Natural killer cell (primary cell): ENCODE measurements at regions not wholly inside any gene's neighbourhood (a gene's known extent, or its start where the extent isn't known, plus 50 kb on each side); places are given as distances from the start of the nearest gene placed in this dataset.
"Not testable (repeated sequence)": the region's sequence is repeated elsewhere in the genome, so short reads cannot be mapped to it uniquely, and the experiment has no call there.

Experiments used
- ATAC-seq, 3 donors: fragments of 150-1000 bp in 2 of 3; fragments of 200-7000 bp in 1 of 3; cut with Tn5 transposase; 1 replicate in 1 of 3; 2 replicates in 2 of 3; pipeline ENCODE4 v1.10.0; 2021; ENCODE audit warnings: mild to moderate bottlenecking in 2 of 3, moderate library complexity in 2 of 3
- DNase-seq, 2 donors: peaks; one replicate each; pipeline versions ENCODE4 v3.0.0 to v3.0.0-alpha.2; 2013 to 2021; ENCODE audit warnings: mixed read lengths in 1 of 2
- H3K27ac ChIP-seq: one replicate; pipeline ENCODE4 v1.5.1; 2013; ENCODE audit warnings: mild to moderate bottlenecking, low read length
- H3K27me3 ChIP-seq: one replicate; pipeline ENCODE4 v1.6.1; 2013; ENCODE audit warnings: low read length; ENCODE audit not compliant: control insufficient read depth, insufficient read depth
- H3K36me3 ChIP-seq: one replicate; pipeline ENCODE4 v1.6.1; 2013; ENCODE audit warnings: low read length; ENCODE audit not compliant: control insufficient read depth, insufficient read depth
- H3K4me1 ChIP-seq: one replicate; pipeline ENCODE4 v1.6.1; 2013; ENCODE audit warnings: low read length; ENCODE audit not compliant: control insufficient read depth, insufficient read depth
- H3K4me3 ChIP-seq: one replicate; pipeline ENCODE4 v1.5.1; 2013; ENCODE audit warnings: low read length
- H3K9me3 ChIP-seq: one replicate; pipeline ENCODE4 v1.6.1; 2013; ENCODE audit warnings: low read length; ENCODE audit not compliant: control insufficient read depth, insufficient read depth
- H3K27ac Mint-ChIP-seq, 2 donors: one replicate each; pipeline ENCODE4 v1.8.0; 2022; ENCODE audit warnings: mild to moderate bottlenecking in 2 of 2, mixed read lengths in 2 of 2, moderate library complexity in 1 of 2
- H3K27me3 Mint-ChIP-seq, 2 donors: one replicate each; pipeline ENCODE4 v1.8.0; 2022; ENCODE audit warnings: low read depth in 2 of 2, mixed read lengths in 2 of 2
- H3K36me3 Mint-ChIP-seq: one replicate; pipeline ENCODE4 v1.8.0; 2022; ENCODE audit warnings: mixed read lengths
- H3K4me1 Mint-ChIP-seq, 2 donors: one replicate each; pipeline ENCODE4 v1.8.0; 2022; ENCODE audit warnings: mixed read lengths in 2 of 2
- H3K4me3 Mint-ChIP-seq: one replicate; pipeline ENCODE4 v1.8.0; 2022; ENCODE audit warnings: mild to moderate bottlenecking, moderate library complexity, mixed read lengths
- H3K9me3 Mint-ChIP-seq, 2 donors: one replicate each; pipeline ENCODE4 v1.8.0; 2022; ENCODE audit warnings: mixed read lengths in 2 of 2
- WGBS: methylation state at CpG from one replicate; pipeline ENCODE4 v1.1.7; 2013; ENCODE audit warnings: missing lambda C conversion rate; ENCODE audit not compliant: insufficient coverage; 5-methylcytosine and 5-hydroxymethylcytosine counted together
- intact Hi-C: fragments of 100-400 bp; cut with micrococcal nuclease; formaldehyde crosslinking; loops from one replicate; pipeline ENCODE4 v1.14.2; 2022
- TF ChIP-seq, protein P1 (sequence below): fragments of 200-600 bp; IDR thresholded peaks from one replicate; pipeline ENCODE4 v1.8.0; 2022; ENCODE audit warnings: antibody characterized with exemption

DNA sequence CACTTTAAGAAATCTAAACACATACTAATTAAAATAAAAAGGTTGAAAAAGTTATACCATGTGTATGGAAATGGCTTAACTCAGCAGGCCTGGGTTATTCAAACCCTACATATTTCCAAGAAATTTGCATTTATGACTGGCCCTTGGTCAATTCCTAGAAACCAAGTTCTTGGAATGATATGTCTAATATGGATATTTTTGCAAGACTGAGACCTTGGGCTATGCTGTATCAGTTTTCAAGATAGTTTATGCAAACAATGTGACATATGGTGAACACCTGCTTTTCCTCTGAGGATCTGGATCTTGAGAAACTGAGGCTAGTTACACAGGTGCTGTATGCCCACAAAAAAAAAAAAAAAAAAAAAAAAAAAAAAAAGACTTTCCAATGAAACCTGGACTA is 536.9 kb upstream of the HS3ST5 start:
- H3K9me3 ChIP-seq: no peaks in the 10 kb centered on the region
- Mint-ChIP-seq H3K4me1 (no peaks in the 10 kb centered on the region), H3K4me3 (no peak overlapping the region), H3K9me3 (peaks cover 19 to 24% of the 10 kb centered on the region in 2 donors), H3K27me3 (no peaks in the 10 kb centered on the region), H3K27ac (no peak overlapping the region), H3K36me3 (peaks cover 18% of the 10 kb centered on the region)
- TF ChIP-seq, protein P1, sequence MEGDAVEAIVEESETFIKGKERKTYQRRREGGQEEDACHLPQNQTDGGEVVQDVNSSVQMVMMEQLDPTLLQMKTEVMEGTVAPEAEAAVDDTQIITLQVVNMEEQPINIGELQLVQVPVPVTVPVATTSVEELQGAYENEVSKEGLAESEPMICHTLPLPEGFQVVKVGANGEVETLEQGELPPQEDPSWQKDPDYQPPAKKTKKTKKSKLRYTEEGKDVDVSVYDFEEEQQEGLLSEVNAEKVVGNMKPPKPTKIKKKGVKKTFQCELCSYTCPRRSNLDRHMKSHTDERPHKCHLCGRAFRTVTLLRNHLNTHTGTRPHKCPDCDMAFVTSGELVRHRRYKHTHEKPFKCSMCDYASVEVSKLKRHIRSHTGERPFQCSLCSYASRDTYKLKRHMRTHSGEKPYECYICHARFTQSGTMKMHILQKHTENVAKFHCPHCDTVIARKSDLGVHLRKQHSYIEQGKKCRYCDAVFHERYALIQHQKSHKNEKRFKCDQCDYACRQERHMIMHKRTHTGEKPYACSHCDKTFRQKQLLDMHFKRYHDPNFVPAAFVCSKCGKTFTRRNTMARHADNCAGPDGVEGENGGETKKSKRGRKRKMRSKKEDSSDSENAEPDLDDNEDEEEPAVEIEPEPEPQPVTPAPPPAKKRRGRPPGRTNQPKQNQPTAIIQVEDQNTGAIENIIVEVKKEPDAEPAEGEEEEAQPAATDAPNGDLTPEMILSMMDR: no peak
- DNase-seq (no peak), ATAC-seq (no peak)
- no peaks in the 10 kb centered on the region for H3K4me1 ChIP-seq
- intact Hi-C loops: no loop called here
- H3K27me3 ChIP-seq: no peaks in the 10 kb centered on the region
- H3K4me3 ChIP-seq: no peak overlapping the region
- H3K27ac ChIP-seq: no peak overlapping the region
- no peaks in the 10 kb centered on the region for H3K36me3 ChIP-seq

DNA sequence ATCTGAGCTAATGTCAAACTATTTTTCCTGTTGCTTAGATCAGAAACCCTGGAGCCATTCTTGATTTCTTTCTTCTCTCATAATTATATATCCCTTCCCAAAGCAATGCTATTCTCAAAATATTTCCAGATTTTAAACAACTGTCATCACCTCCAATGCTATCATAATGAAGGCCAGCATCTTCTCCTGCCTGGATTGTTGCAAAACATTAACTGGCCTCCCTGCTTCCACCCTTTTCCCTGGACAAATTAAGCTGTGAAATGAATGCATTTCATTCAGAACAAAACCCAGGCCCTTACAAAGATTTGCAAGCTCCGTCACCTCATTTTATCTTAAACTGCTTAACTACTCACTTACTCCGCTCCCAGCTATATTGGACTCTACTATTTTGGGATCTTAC is 535.3 kb upstream of the HS3ST5 start:
- no peaks in the 10 kb centered on the region for H3K4me1 ChIP-seq
- H3K36me3 ChIP-seq: no peaks in the 10 kb centered on the region
- no peaks in the 10 kb centered on the region for H3K9me3 ChIP-seq
- Mint-ChIP-seq H3K36me3 (peaks cover 18% of the 10 kb centered on the region), H3K4me3 (no peak overlapping the region), H3K9me3 (peaks cover 17 to 26% of the 10 kb centered on the region in 2 donors), H3K4me1 (no peaks in the 10 kb centered on the region), H3K27me3 (no peaks in the 10 kb centered on the region), H3K27ac (no peak overlapping the region)
- WGBS: 94% methylated on average over 1 of the region's 2 CpGs
- H3K4me3 ChIP-seq: no peak overlapping the region
- no peak for ATAC-seq
- TF ChIP-seq, protein P1: no peak
- H3K27me3 ChIP-seq: no peaks in the 10 kb centered on the region
- H3K27ac ChIP-seq: no peak overlapping the region
- no peak for DNase-seq
- intact Hi-C loops: no loop called here

DNA sequence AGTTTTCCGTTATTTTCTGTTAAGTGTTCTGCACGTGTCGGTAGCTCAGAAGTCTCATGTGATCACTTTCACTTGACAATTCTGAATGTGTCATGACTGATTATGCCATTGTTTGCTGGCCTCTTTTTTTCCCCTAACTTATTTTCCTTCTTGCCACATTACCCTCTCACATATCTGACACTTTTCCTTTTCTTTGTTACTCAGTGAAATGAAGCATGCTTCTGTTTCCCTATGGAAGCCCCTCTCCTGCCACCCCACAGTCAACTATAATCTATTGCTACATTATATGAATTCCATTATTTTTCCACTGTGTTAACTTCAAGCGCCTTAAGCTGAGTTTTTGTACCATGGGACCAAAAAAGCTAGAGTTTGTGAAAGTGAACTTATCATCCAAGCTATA is 531.6 kb upstream of the HS3ST5 start:
- H3K9me3 Mint-ChIP-seq: peaks cover 19 to 26% of the 10 kb centered on the region in 2 donors
- no peaks in the 10 kb centered on the region for H3K4me1 Mint-ChIP-seq
- no peak overlapping the region for H3K4me3 Mint-ChIP-seq
- DNase-seq (no peak), ATAC-seq (no peak)
- intact Hi-C loops: no loop called here
- no peak overlapping the region for H3K27ac Mint-ChIP-seq
- 84% methylated on average over 4 of the region's 4 CpGs for WGBS
- Histone ChIP-seq H3K4me1 (no peaks in the 10 kb centered on the region), H3K4me3 (no peak overlapping the region), H3K27me3 (no peaks in the 10 kb centered on the region), H3K9me3 (no peaks in the 10 kb centered on the region), H3K27ac (no peak overlapping the region), H3K36me3 (no peaks in the 10 kb centered on the region)
- H3K27me3 Mint-ChIP-seq: no peaks in the 10 kb centered on the region
- TF ChIP-seq, protein P1: no peak
- H3K36me3 Mint-ChIP-seq: peaks cover 9% of the 10 kb centered on the region

DNA sequence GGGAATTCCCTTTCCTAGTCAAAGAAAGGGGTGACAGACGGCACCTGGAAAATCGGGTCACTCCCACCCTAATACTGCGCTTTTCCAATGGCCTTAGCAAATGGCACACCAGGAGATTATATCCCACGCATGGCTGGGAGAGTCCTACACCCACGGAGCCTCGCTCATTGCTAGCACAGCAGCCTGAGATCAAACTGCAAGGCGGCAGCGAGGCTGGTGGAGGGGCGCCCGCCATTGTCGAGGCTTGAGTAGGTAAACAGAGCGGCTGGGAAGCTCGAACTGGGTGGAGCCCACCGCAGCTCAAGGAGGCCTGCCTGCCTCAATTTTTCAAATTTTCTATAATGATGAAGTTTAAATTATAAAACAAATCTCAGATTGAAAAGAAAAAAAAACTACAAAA is 522.7 kb upstream of the HS3ST5 start:
- H3K36me3 Mint-ChIP-seq, H3K4me1 ChIP-seq, H3K27me3 Mint-ChIP-seq, H3K27ac Mint-ChIP-seq, H3K4me3 Mint-ChIP-seq, H3K4me3 ChIP-seq, H3K36me3 ChIP-seq, DNase-seq, ATAC-seq, H3K27me3 ChIP-seq, H3K9me3 ChIP-seq, H3K27ac ChIP-seq, intact Hi-C loops, H3K4me1 Mint-ChIP-seq: not testable (repeated sequence)
- peaks cover 10 to 11% of the 10 kb centered on the region in 2 donors for H3K9me3 Mint-ChIP-seq
- 92% methylated on average over 13 of the region's 14 CpGs for WGBS
